Hematopoietic multipotent progenitor cell treated with erythropoietin and hydrocortisone succinate and interleukin-3 and kit ligand, for 15 days (in vitro differentiated cells): ENCODE measurements at regions not wholly inside any gene's neighbourhood (a gene's known extent, or its start where the extent isn't known, plus 50 kb on each side); places are given as distances from the start of the nearest gene placed in this dataset.

Experiments
- DNase-seq: peaks from one replicate; pipeline ENCODE4 v3.0.0-alpha.2; 2015; ENCODE audit warnings: low spot score

GRCh38 chrY:7182591-7182990 is 271.0 kb upstream of the AMELY start:
- no peak for DNase-seq

GRCh38 chrY:7177631-7178030 is 266.1 kb upstream of the AMELY start:
- no peak for DNase-seq

GRCh38 chrY:7169475-7169874 is 257.9 kb upstream of the AMELY start:
- DNase-seq: no peak

- DNase-seq: no peak
Observed at GRCh38 chrY:7141477-7141876, 229.9 kb upstream of the AMELY start.
